Esophagus squamous epithelium (tissue), 4 donors: ENCODE measurements at regions not wholly inside any gene's neighbourhood (a gene's known extent, or its start where the extent isn't known, plus 50 kb on each side); places are given as distances from the start of the nearest gene placed in this dataset.

ENCODE experiments used
- CTCF ChIP-seq, 6 experiments: fragments of 450-650 bp in 4 of 6; fragments of 200-600 bp in 2 of 6; sonication (generic) in 2 of 6; IDR thresholded peaks; one replicate each; pipeline ENCODE4 v1.5.1; 2016 to 2019; ENCODE audit warnings: antibody characterized with exemption in 6 of 6, mild to moderate bottlenecking in 4 of 6, moderate library complexity in 4 of 6
- POLR2A ChIP-seq, 4 donors: fragments of 450-650 bp; IDR thresholded peaks; one replicate each; pipeline ENCODE4 v1.6.1; 2017; ENCODE audit warnings: antibody characterized with exemption in 4 of 4, mild to moderate bottlenecking in 4 of 4, moderate library complexity in 3 of 4

- TF ChIP-seq CTCF (IDR thresholded peaks at IDR 0.05) (no peak), POLR2A (IDR thresholded peaks at IDR 0.05) (no peak)
Observed at GRCh38 chrX:40457406-40457805, 123.4 kb upstream of the ATP6AP2 start.
